ENCODE measurements at regions not wholly inside any gene's neighbourhood (a gene's known extent, or its start where the extent isn't known, plus 50 kb on each side); places are given as distances from the start of the nearest gene placed in this dataset.

- H3K4me3 ChIP-seq: no peak overlapping the region
- no peak for TF ChIP-seq CTCF (IDR thresholded peaks at IDR 0.05)
- no peaks in the 10 kb centered on the region for H3K27me3 ChIP-seq
- H3K27ac ChIP-seq: no peak overlapping the region
- H3K9ac ChIP-seq (ENCODE audit: low read depth in 2 of 2, low read length in 2 of 2): no peak overlapping the region
- DNase-seq: no peak
- no peaks in the 10 kb centered on the region for H3K36me3 ChIP-seq
- H3K9me3 ChIP-seq: no peaks in the 10 kb centered on the region
- no peaks in the 10 kb centered on the region for H3K4me1 ChIP-seq
- intact Hi-C loops (cut with DNase I): no loop called here
Observed at GRCh38 chr1:222346955-222347354, 200.9 kb downstream of the HHIPL2 start.

GRCh38 chr1:222339376-222339947 lies 208.4 kb downstream of the HHIPL2 start:
- Histone ChIP-seq H3K4me3 (no peak overlapping the region), H3K27ac (no peak overlapping the region), H3K27me3 (no peaks in the 10 kb centered on the region), H3K9ac (ENCODE audit: low read depth in 2 of 2, low read length in 2 of 2) (no peak overlapping the region), H3K4me1 (no peaks in the 10 kb centered on the region), H3K9me3 (no peaks in the 10 kb centered on the region), H3K36me3 (no peaks in the 10 kb centered on the region)
- DNase-seq: no peak
- no peak for TF ChIP-seq CTCF (IDR thresholded peaks at IDR 0.05)
- intact Hi-C loops (cut with DNase I): no loop called here

GRCh38 chr1:222335586-222335985 lies 212.3 kb downstream of the HHIPL2 start:
- Histone ChIP-seq H3K4me1 (no peaks in the 10 kb centered on the region), H3K9ac (ENCODE audit: low read depth in 2 of 2, low read length in 2 of 2) (no peak overlapping the region), H3K27ac (no peak overlapping the region), H3K27me3 (no peaks in the 10 kb centered on the region), H3K9me3 (no peaks in the 10 kb centered on the region), H3K4me3 (no peak overlapping the region), H3K36me3 (no peaks in the 10 kb centered on the region)
- no peak for DNase-seq
- TF ChIP-seq CTCF (IDR thresholded peaks at IDR 0.05): no peak
- intact Hi-C loops (cut with DNase I): no loop called here

- intact Hi-C loops (cut with DNase I): no loop called here
- no peak for TF ChIP-seq CTCF (IDR thresholded peaks at IDR 0.05)
- DNase-seq: no peak
Observed at GRCh38 chr1:222334026-222334680, 213.8 kb downstream of the HHIPL2 start.

GRCh38 chr1:222331765-222332164 lies 216.1 kb downstream of the HHIPL2 start:
- no peak overlapping the region for H3K27ac ChIP-seq
- no peaks in the 10 kb centered on the region for H3K9me3 ChIP-seq
- no peaks in the 10 kb centered on the region for H3K27me3 ChIP-seq
- H3K4me1 ChIP-seq: no peaks in the 10 kb centered on the region
- intact Hi-C loops (cut with DNase I): no loop called here
- no peak overlapping the region for H3K4me3 ChIP-seq
- no peak for TF ChIP-seq CTCF (IDR thresholded peaks at IDR 0.05)
- no peak for DNase-seq
- H3K36me3 ChIP-seq: no peaks in the 10 kb centered on the region
- no peak overlapping the region for H3K9ac ChIP-seq (ENCODE audit: low read depth in 2 of 2, low read length in 2 of 2)

More at GRCh38 chr1:222334026-222334680, 213.8 kb downstream of the HHIPL2 start:
- Histone ChIP-seq H3K9ac (ENCODE audit: low read depth in 2 of 2, low read length in 2 of 2) (no peak overlapping the region), H3K4me3 (no peak overlapping the region), H3K36me3 (no peaks in the 10 kb centered on the region), H3K27ac (no peak overlapping the region), H3K4me1 (no peaks in the 10 kb centered on the region), H3K27me3 (no peaks in the 10 kb centered on the region), H3K9me3 (no peaks in the 10 kb centered on the region)
